HG02759 (cell line): ENCODE measurements at regions not wholly inside any gene's neighbourhood (a gene's known extent, or its start where the extent isn't known, plus 50 kb on each side); places are given as distances from the start of the nearest gene placed in this dataset.
"Not testable (repeated sequence)": the region's sequence is repeated elsewhere in the genome, so short reads cannot be mapped to it uniquely, and the experiment has no call there.

ENCODE experiments used
- ATAC-seq: cut with Tn5 transposase; IDR thresholded peaks from one replicate; pipeline ENCODE4 v1.9.1; 2021; ENCODE audit warnings: mild to moderate bottlenecking, moderate library complexity; ENCODE audit not compliant: unreplicated experiment

DNA sequence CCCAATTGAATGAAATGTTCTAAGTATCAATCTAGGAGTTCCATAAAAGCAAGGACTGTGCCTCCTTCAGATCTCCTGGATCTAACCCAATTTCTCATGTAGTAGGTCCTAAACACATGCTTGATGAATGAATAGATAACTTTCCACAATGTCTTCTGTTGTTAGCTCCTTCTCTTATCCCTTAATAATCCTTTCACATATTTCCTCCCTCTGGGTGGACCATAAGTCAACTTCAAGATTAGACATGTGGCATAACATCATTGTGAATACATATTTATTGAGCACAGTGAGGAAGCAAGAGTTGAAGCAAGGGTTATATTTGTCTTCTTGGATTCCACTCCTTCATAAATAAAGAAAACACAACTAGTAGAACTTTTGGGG, 108.6 kb upstream of the EGFLAM start:
- no peak for ATAC-seq

DNA sequence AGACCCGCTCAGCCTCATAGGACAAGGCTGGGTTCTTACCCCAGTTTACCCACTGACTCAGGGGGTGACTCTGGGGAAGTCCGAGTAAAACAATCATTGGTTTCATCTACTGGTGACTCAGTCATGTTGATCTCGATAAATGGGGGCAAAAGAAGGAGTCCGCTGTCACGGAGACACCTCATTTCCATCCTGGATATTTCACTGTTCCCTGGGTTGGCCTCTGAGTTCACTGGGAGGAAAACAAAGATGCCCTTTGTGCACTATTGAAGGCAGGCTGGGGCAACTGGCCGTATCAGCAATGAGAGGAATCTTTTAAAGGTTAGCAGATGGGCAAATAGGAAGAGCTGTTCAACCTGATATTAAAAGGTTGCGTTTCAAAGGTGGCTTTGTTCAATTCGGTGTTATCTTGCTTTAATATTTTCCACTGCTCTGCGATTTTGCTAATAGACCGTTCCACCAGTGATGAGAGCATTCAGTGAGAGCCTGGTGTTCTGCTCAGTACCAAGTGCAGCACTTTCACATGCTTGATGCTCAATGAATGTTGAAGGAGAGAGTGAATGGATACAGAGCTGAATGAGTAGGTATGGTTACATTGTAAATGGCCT, 110.2 kb upstream of the EGFLAM start:
- no peak for ATAC-seq

DNA sequence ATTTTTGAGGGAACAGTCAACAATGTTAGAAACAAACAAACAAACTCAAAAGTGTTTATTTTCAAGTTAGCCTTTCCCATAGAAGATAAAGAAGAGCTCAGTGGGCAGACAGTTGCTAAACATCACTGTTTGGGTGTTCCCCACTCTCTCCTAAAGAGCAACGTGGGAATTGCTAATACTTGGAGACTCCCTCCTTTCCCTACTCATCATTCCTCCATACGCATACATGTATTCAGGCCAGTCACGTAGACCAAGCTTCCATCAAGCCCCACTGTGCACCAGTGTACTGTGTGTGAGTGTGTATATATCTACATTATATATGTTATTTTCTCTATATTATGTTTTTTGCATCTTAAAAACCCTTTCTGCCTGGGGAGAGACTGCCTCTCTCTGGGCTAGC, 115.0 kb upstream of the EGFLAM start:
- no peak for ATAC-seq

DNA sequence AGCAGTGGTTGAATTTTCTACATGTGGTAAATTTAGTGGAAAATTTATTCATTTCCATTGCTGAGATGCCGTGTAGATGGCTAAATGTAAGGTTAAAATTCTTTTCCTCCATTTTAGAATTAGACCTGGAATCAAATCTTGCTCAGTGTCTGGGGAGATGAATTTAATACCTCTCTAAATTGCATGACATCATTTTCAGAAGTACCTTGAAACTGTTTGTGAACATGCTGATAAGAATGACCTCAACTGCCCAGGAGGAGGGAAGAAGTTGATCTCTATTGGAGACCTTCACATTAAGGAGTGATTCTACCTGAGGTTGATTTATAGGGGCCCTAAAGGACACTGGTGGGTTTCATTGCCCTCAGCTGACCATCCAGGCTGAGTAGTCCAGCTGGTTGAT, 116.7 kb upstream of the EGFLAM start:
- ATAC-seq = no peak

DNA sequence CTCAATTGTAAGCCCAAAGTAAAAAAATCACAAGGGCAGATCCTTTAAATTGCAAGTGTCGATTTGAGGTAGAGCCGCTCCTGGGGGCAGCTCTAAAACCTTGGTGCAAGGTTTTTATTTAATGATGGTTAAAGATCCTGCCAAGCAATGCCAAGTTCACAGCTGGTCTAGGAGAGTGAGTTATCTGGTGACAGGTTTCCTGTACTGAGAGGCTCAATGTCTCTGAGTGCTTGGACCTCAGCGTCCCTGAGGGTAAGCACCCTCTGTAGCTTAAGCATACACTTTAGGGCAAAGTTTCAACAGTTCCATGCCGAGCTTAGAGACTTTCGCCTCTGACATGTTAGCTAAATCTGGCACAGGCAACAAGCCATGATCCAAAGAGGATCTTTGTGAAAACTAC, 119.8 kb upstream of the EGFLAM start:
- ATAC-seq = no peak

DNA sequence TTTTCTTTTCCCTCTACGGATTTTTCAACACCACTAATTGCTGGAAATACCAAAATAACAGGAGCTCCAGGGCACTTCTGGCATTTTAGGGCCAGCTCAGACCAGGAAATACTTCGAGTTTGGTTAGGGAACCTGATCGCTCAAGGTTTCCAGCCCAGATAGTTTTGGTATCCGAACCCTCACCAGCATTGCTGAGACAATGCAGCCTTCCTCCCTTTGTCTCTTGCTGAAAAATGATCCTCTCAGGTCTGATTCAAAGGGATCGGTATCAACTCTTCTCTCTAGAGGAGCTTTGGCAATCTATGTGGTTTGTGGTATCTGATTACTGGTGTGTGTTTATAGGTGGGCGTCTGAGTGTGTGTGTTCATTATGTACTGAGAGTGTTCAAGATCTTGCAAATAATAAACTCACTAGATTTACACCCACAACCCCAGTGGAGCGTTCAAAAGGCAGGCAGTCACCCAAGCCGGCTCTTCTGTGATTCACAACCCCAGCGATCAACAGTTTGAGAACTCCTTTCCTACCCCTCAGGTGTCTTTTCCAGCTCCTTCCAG, 122.8 kb upstream of the EGFLAM start:
- ATAC-seq = no peak

DNA sequence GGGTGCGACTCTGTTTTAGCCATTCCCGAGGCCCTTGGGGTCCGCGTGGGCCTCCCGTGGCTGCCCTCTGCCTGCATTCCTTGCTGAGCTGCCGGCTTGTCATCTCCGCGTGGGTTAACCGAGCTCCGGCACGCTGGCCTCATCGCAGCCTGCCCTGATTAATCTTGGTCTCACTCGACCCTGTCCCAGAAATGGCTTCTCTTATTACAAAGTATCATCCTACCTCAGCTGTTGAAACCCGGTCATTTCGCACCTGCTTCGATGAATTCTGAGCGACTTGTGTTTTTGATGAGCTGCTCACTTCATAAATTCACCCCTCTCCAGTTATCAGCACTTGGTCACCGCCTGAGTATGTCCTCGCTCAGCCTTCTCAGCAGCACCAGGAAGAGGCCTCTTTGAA, 123.5 kb upstream of the EGFLAM start:
- ATAC-seq = no peak

DNA sequence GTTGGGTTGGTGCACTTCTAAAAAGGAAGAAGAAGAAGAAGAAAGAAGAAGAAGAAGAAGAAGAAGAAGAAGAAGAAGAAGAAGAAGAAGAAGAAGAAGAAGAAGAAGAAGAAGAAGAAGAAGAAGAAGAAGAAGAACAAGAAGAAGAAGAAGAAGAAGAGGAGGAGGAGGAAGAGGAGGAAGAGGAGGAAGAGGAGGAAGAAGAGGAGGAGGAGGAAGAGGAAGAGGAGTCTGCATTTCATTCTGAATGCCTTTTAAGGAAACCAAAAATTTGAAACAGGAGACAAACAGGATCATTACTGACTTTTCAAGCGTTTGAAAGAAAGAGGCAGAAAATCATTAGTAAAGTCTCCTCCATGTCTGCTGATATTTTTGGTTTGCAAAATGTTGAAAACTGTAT, 124.1 kb upstream of the EGFLAM start:
- ATAC-seq = not testable (repeated sequence)

DNA sequence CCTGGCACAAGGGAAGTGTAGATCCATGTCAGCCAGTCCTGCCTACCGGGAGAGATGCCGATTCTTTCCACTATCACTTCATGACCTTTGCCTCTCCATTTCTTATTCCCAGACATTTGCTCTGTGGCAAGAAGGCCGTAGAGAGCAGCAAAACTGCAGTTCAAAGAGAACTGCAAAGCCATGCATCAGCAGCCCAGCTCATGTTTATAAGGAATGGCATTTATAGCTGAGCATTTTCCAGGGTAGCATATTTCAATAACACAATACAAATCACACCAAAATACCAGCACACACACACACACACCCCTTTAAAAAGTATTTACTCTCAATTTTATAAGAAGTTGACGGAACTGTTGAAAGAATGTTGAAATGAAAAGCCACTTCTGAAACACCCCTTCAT, 126.7 kb upstream of the EGFLAM start:
- ATAC-seq = no peak

DNA sequence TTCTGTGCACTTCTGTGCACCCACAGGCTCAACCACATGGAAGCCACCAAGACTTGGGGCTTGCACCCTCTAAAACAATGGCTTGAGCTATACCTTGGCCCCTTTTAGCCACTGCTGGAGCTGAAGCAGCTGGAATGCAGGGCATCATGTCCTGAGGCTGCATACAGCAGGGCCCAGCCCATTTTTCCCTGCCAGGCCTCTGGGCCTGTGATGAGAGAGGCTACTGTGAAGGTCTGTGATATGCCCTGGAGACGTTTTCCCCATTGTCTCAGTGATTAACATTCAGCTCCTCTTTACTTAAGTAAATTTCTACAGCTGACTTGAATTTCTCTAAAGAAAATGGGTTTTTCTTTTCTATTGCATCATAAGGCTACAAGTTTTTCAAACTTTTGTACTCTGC, 134.0 kb upstream of the EGFLAM start:
- ATAC-seq = no peak

DNA sequence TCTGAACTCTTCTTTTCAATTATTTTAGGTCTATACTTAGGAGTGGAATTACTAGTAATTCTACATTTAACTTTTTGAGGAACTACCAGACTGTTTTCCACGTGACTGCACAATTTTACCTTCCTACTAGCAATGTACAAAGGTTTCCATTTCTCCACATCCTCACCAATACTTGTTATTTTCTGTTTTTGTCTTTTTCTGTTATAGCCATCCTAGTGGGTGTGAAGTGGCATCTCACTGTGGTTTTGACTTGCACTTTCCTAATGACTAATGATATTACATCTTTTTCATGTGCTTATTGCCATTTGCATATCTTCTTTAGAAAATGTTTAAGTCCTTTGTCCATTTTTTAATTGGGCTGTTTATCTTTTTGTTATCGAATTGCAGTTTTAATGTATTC, 136.9 kb upstream of the EGFLAM start:
- no peak for ATAC-seq

DNA sequence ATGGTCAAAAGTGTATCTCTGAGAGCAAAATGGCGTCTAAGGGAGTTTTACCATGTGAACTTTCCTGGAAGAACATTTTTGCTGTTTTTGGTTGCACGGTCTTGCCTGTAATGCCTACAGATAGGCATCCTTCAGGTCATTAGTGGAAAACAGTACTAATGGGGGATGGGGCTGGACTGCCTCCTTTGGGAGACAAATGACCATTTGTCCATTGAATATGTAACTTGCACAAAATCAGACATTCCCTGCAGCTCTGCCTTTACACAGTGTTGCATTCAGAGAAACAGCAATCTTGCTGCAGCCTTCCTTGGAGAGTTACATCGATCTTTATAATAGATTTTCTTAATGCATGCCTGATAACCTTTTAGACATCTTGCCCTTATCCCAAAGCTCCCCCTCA, 138.5 kb upstream of the EGFLAM start:
- no peak for ATAC-seq

DNA sequence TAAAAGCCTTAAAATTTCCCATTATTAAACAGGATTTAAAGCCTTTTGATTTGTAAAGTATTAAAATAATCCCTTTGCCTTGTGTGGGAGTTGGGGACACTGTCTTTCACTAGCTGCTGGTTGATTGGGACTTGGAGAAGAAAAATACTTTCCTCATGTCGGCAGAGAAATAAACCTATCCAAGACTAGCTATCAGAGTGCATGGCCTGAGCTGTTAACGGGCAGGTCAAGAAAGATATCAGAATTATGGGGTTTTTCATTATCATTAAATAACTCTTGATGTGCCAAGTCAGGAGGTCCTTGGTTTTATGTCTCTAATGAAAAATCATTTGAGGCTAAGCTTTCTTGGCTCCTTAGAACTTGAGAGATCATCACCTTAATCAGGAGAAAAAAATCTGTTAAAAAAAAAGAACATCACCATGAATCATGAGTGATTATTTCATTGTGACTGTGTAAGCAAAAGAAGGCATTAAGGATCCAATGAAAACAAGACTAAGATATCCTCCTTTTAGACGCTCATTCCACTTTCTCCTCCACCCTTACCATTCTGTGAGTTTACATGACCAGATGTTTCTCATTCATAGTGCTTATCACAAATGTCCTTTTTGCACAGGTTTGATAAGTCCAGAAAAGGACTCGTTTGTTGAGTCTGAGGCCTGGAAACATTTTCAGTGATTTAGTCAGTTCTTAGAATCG, 140.4 kb upstream of the EGFLAM start:
- ATAC-seq = no peak

DNA sequence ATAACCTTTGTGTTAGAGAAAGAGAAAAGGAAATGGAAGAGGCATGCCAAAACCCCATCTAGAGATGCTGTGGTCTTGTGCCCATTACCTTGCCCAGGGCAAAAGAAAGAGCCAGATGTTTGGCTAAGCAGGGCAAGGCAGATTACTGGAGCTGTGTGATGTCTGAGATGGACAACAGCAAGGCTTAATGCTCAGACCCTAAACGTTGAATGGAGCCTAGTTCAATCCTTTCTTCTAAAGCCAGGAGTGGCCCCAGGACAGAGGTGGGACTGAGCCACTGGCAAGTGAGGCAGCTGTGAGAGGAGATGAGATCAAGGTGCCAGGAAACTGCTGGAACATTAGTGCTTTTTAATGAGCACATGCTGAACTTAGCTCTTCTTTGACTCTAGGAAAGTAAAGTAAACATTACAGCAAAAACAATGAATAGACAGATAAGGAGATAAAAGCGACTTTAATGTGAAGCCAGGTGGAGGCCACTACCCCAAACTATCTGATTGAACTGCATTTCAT, 143.0 kb upstream of the EGFLAM start:
- ATAC-seq = no peak

DNA sequence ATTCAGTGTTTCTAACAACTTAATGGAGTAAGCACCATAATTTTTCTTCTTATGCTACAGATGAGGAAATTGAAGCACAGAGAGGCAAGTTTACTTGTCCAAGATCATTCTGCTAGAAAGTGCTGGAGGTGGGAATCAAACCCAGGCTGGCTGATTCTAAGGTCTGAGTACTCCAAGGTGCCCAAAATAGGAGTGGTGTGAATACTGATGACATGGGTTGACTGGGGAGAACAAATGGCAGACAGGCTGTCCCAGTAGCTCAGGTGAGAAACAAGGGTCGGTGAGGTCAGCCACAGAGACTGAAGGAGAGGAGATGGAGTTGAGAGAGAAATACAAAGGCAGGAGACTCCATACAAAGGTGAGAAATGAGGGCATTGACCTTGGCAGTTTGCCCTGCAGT, 144.5 kb upstream of the EGFLAM start:
- no peak for ATAC-seq

DNA sequence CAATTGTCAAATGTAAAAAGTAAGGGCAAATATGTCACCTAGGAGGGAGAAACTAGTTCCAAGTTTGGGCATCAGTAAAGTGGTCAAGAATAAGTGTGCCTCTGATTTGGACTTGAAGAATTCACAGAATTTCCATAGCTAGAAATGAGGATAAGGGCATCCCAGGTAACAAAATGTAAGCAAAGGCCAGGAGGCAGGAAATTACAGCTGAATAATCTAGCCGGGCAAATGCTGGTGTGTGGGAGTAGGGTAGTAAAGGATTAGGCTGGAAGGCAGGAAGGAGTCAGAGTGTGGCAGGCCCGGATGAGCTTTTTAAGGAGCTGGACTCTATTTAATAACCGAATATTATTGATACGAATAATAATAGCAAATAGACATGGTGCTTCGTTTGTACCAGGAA, 144.9 kb upstream of the EGFLAM start:
- ATAC-seq = no peak

DNA sequence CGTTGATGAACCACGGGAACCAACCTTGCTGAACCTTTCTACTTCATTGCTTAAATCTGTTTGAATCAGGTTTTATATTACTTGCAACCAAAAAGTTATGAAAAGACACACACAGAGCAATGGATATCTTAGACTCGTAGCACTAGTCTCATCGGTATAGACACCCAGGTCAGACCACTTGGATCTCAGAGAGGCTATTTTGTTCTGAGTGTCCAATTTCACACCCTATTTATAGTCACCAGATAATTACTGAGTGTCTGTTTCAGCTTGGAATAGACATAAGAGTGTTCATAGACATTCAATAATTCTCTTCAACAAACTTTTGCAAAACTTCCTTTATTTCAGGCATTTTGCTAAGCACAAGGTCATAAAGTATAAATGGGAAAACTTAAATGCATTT, 145.4 kb upstream of the EGFLAM start:
- no peak for ATAC-seq

DNA sequence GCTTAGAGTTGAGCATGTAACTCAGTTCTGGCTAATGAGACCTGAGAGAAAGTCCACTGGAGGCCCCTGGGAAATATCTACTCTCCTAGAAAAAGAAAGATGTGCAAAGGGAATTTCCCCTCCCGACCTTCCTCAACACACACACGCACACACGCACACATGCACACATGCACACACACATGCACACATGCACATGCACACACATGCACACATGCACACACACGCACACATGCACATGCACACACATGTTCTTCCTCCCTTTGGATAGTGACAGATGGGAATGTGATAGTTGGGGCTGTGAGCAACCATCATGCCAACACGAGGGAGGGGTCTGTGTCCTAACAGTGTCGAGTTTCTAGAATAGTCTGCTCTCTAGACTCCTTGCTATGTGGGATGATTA, 148.2 kb upstream of the EGFLAM start:
- no peak for ATAC-seq

DNA sequence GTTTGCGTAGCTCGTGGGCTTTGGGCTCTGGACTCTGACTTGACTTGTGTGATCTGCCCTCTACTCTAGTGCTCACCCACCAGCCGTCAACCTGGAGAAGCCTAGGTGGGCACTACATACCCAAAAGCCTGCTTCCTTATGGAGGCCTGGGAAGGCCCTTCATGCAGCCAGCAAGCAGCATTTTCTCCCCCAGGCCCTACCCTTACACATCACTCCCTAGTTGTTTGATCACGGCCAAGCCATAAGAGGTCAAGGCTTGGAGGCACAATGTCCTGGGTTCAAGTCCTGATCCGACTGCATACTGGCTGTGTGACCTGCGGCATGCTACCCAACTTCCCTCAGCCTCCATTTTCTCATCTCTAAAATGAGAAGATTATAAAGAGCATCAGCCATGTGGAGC, 151.3 kb upstream of the EGFLAM start:
- no peak for ATAC-seq

DNA sequence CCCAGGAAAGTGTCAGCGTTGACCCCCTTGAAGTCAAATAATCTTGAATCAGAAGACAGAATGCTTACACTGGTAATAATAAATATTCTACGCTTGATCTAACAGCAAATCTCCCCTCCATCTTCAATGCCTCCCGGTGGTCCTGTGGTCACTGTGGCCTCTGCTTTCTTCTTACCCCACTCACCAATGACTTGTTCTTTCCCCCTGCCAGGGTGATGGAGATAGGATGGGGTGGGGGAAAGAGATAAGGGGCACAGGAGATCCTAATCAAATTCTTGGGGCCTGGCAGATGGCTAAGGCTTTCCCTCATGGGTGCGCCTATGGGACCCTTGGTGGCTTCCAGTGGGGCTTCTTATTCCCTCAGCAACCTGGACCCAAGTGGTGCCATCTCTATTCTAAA, 152.6 kb upstream of the EGFLAM start:
- no peak for ATAC-seq

DNA sequence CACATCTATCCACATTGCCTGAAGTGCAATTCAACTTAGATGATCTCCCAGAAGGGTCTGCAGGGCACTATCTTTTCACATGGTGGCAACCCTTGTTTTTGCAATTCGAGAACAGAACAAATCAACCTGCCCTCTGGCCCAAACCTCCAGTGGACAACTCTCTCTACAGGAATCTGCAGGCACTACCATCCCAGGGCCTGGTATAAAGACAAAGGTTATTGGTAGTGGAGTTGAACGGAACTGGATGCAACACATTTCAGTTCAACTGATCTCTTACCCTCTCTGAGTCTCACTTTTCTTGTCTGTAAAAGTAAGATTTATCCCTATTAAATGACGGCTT, 153.2 kb upstream of the EGFLAM start:
- no peak for ATAC-seq

DNA sequence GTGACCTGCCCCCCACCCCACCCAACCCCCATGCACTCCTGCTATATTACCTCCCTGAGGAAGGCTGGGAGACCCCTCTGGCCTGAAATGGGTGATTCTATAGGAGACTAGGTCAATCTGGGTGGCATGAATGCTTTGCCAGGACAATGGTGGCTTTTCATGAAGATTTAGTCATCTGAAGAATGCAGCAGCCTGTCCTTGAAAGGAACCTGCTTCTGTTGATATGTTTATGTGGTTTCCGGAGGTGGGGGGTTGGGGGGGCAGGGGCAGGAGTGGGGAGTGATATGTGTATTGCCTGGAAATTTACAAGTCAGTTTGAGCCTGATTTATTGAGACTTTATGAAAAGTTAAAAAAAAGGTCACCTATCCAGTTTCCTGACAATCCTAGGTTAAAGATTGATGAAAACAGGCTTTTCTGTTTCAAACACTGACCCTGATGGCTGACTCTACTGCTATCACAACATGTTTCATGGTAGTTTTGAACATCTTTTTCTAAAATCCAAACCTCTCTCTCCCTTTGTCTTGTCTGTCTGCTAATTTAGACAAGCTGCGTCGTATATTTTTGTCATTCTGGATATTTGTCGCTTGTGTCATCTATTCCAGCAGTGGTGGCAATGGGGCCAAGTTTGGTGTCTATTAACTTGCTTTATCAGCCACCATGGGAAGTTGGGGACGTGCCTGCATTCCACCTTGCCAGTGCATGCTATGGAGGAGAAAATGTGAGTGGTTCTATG, 153.7 kb upstream of the EGFLAM start:
- no peak for ATAC-seq
